ENCODE measurements at regions not wholly inside any gene's neighbourhood (a gene's known extent, or its start where the extent isn't known, plus 50 kb on each side); places are given as distances from the start of the nearest gene placed in this dataset.
A peak's percentile ranks its signal among the peaks of the same experiment; 100 is the strongest.

DNA sequence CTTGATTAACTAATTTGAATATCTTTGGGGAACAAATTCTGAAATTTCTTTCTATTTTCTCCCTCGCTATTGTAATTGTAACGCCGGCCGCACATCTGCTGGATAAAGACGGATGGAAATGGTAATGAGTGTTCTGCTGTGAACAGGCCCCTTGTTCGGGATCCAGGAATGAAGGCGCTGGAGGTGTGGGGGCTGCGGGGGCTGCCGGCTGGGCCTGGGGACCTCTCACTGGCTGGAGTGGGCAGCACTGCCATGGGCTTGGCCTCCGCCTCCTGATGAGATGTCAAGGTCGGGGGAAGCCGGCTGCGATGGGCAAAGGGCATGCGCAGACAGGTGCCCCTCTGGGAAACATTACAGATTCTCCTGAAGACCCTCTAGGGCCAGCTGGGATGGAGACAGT is 175.4 kb downstream of the PHETA1 start:
- Mint-ChIP-seq H3K4me3 (no peak overlapping the region), H3K4me1 (peaks cover 13% of the 10 kb centered on the region), H3K36me3 (ENCODE audit: low read depth) (no peaks in the 10 kb centered on the region), H3K27ac (ENCODE audit: unreplicated experiment) (no peak overlapping the region), H3K27me3 (ENCODE audit: low read depth) (peaks cover 11% of the 10 kb centered on the region), H3K9me3 (no peaks in the 10 kb centered on the region)
- peak; percentile 6 for DNase-seq (ENCODE audit: low read depth, low spot score)
- TF ChIP-seq CTCF (conservative IDR thresholded peaks at IDR 0.05): no peak

GRCh38 chr12:111193067-111193466 is 175.8 kb downstream of the PHETA1 start:
- no peak for TF ChIP-seq CTCF (conservative IDR thresholded peaks at IDR 0.05)

GRCh38 chr12:111192647-111193046 is 176.2 kb downstream of the PHETA1 start:
- TF ChIP-seq CTCF (conservative IDR thresholded peaks at IDR 0.05): no peak
- Mint-ChIP-seq H3K4me1 (peaks cover 13% of the 10 kb centered on the region), H3K27me3 (ENCODE audit: low read depth) (peaks cover 11% of the 10 kb centered on the region), H3K27ac (ENCODE audit: unreplicated experiment) (no peak overlapping the region), H3K4me3 (no peak overlapping the region), H3K36me3 (ENCODE audit: low read depth) (no peaks in the 10 kb centered on the region), H3K9me3 (no peaks in the 10 kb centered on the region)
- DNase-seq (ENCODE audit: low read depth, low spot score): no peak

More at GRCh38 chr12:111193067-111193466, 175.8 kb downstream of the PHETA1 start:
- H3K27ac Mint-ChIP-seq (ENCODE audit: unreplicated experiment): no peak overlapping the region
- no peaks in the 10 kb centered on the region for H3K36me3 Mint-ChIP-seq (ENCODE audit: low read depth)
- H3K27me3 Mint-ChIP-seq (ENCODE audit: low read depth): peaks cover 11% of the 10 kb centered on the region
- peaks cover 13% of the 10 kb centered on the region for H3K4me1 Mint-ChIP-seq
- no peak for DNase-seq (ENCODE audit: low read depth, low spot score)
- no peak overlapping the region for H3K4me3 Mint-ChIP-seq
- H3K9me3 Mint-ChIP-seq: no peaks in the 10 kb centered on the region

GRCh38 chr12:111190741-111191526 is 178.0 kb downstream of the PHETA1 start:
- H3K27ac Mint-ChIP-seq (ENCODE audit: unreplicated experiment): no peak overlapping the region
- H3K36me3 Mint-ChIP-seq (ENCODE audit: low read depth): no peaks in the 10 kb centered on the region
- peaks cover 13% of the 10 kb centered on the region for H3K4me1 Mint-ChIP-seq
- peaks cover 6% of the 10 kb centered on the region for H3K27me3 Mint-ChIP-seq (ENCODE audit: low read depth)
- H3K4me3 Mint-ChIP-seq: no peak overlapping the region
- TF ChIP-seq CTCF (conservative IDR thresholded peaks at IDR 0.05): no peak
- no peaks in the 10 kb centered on the region for H3K9me3 Mint-ChIP-seq
- DNase-seq (ENCODE audit: low read depth, low spot score): no peak

- DNase-seq (ENCODE audit: low read depth, low spot score): no peak
- peaks cover 6% of the 10 kb centered on the region for H3K27me3 Mint-ChIP-seq (ENCODE audit: low read depth)
- H3K4me1 Mint-ChIP-seq: peaks cover 13% of the 10 kb centered on the region
- H3K36me3 Mint-ChIP-seq (ENCODE audit: low read depth): no peaks in the 10 kb centered on the region
- H3K27ac Mint-ChIP-seq (ENCODE audit: unreplicated experiment): no peak overlapping the region
- no peaks in the 10 kb centered on the region for H3K9me3 Mint-ChIP-seq
- no peak overlapping the region for H3K4me3 Mint-ChIP-seq
- no peak for TF ChIP-seq CTCF (conservative IDR thresholded peaks at IDR 0.05)
Measured at GRCh38 chr12:111189792-111190191, 179.1 kb downstream of the PHETA1 start.

Data from neural crest cell (in vitro differentiated cells).